HG02588 (cell line): ENCODE measurements at regions not wholly inside any gene's neighbourhood (a gene's known extent, or its start where the extent isn't known, plus 50 kb on each side); places are given as distances from the start of the nearest gene placed in this dataset.

Experiments used
- ATAC-seq: cut with Tn5 transposase; IDR thresholded peaks from one replicate; pipeline ENCODE4 v1.9.1; 2021; ENCODE audit warnings: mild to moderate bottlenecking, moderate library complexity; ENCODE audit not compliant: unreplicated experiment

DNA sequence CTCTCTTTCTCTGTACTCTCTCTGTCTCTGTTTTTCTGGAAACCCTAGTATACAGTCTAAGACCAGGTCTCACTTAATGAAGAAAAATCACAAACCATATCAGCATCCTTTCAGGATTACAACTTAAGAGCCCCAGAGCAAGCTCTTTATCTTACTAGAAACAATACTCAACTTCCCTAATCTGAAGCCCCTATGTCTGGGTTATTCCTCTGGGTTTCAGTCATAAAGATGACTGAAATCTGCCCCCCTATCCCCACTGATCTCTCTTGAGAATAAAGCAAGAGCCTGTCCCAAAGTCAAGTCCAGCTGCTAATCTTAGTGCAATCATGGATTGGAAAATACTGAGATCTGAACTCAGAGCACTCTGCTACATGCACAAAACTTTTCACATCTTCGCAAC, 53.9 kb upstream of the PICALM start:
- no peak for ATAC-seq

DNA sequence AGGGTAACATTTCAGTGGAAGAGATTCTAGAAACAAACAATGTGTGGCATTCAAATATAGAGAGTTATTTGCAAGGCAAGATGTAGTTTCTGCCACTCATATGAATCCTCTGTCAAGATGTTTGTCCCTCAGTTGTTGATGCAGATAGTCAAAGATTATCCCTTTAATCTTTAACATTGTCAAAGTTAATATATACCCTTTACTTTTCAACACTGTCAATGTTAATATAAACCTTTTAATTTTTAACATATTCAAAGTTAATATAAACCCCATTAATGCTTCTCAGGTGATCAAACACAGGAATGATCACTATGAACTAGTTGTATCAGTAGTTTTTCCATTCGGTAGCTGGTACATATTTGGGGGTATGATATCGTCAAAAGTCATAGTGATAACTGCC, 51.9 kb upstream of the PICALM start:
- no peak for ATAC-seq

DNA sequence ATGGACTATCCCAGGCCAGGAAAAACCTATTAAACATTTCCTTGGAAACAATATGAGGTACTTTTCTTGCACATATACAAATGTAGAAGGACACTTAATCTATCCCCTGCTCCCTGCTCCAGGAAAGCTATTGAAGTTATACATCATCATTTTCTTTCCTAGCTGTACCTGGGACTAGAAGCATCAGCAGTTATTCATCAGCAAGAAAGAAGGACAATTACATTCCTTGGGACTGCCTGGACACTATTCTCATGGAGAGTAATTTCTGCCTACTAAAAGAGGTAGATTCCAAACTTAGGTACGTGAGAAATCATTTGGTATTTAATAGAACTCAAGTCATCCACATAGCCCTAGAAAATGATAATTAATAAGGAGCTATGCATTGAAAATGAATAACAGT, 51.0 kb upstream of the PICALM start:
- no peak for ATAC-seq

DNA sequence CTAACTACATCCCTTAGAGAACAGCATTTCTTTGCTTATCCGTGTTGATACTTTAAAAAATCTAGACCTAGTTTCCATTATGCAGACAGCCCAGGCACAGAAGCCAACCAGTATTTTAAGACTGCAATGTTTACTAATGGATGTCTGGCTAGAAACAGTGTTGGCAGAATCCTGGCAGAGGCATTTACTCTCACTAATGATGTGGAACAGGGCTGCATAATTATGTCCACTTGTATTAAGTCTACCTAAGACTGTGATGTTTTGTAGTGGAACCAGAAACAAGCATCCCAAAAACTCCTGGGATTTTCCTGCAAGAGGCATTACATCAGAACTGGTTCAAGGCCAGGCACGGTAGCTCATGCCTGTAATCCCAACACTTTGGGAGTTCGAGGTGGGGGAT, 50.2 kb upstream of the PICALM start:
- ATAC-seq: no peak
